Neuronal stem cell (in vitro differentiated cells): ENCODE measurements at regions not wholly inside any gene's neighbourhood (a gene's known extent, or its start where the extent isn't known, plus 50 kb on each side); places are given as distances from the start of the nearest gene placed in this dataset.

Experiments used
- DNase-seq: peaks from one replicate; pipeline ENCODE4 v3.0.0-alpha.2; 2013; ENCODE audit warnings: low spot score
- H2AFZ ChIP-seq: one replicate; pipeline ENCODE4 v1.6.1; 2013; ENCODE audit warnings: mild to moderate bottlenecking, low read length, inconsistent platforms
- H2AK5ac ChIP-seq: 2 replicates; pipeline ENCODE4 v1.6.1; 2013; ENCODE audit warnings: low read depth, mild to moderate bottlenecking, inconsistent platforms, low read length, moderate library complexity, mixed read lengths
- H2BK120ac ChIP-seq: 2 replicates; pipeline ENCODE4 v1.6.1; 2013; ENCODE audit warnings: low read depth, mild to moderate bottlenecking, inconsistent platforms, low read length, moderate library complexity, mixed read lengths
- H2BK12ac ChIP-seq: one replicate; pipeline ENCODE4 v1.6.1; 2013; ENCODE audit warnings: low read length, inconsistent platforms
- H2BK15ac ChIP-seq: 2 replicates; pipeline ENCODE4 v1.6.1; 2013; ENCODE audit warnings: mild to moderate bottlenecking, low read length, inconsistent platforms, mixed read lengths
- H2BK5ac ChIP-seq: one replicate; pipeline ENCODE4 v1.6.1; 2013; ENCODE audit warnings: inconsistent platforms, mild to moderate bottlenecking, low read length, moderate library complexity
- H3K14ac ChIP-seq: one replicate; pipeline ENCODE4 v1.6.1; 2013; ENCODE audit warnings: low read length, inconsistent platforms
- H3K18ac ChIP-seq: 2 replicates; pipeline ENCODE4 v1.6.1; 2013; ENCODE audit warnings: low read length, inconsistent platforms
- H3K23ac ChIP-seq: 2 replicates; pipeline ENCODE4 v1.6.1; 2013; ENCODE audit warnings: low read depth, mild to moderate bottlenecking, mixed read lengths, low read length, inconsistent platforms; ENCODE audit not compliant: poor library complexity
- H3K27ac ChIP-seq: replicated peaks from 3 replicates; pipeline ENCODE4 v1.5.1; 2013; ENCODE audit warnings: low read length, inconsistent platforms
- H3K27me3 ChIP-seq, 3 experiments: 2 replicates each; pipeline ENCODE4 v1.6.1; 2013; ENCODE audit warnings: low read length in 3 of 3, mild to moderate bottlenecking in 2 of 3, inconsistent platforms in 1 of 3, low read depth in 1 of 3, mixed read lengths in 1 of 3, moderate library complexity in 1 of 3; ENCODE audit not compliant: control insufficient read depth in 3 of 3, insufficient read depth in 3 of 3
- H3K36me3 ChIP-seq, 2 donors: replicated peaks in 1 of 2; 2 replicates each; pipeline ENCODE4 v1.6.1; 2013; ENCODE audit warnings: low read length in 2 of 2; ENCODE audit not compliant: control insufficient read depth in 2 of 2, insufficient read depth in 2 of 2
- H3K4ac ChIP-seq: 2 replicates; pipeline ENCODE4 v1.6.1; 2013; ENCODE audit warnings: inconsistent platforms, mild to moderate bottlenecking, low read length, moderate library complexity
- H3K4me1 ChIP-seq, 2 donors: 1 replicate in 1 of 2; 2 replicates in 1 of 2; pipeline ENCODE4 v1.6.1; 2013; ENCODE audit warnings: low read length in 2 of 2, low read depth in 1 of 2; ENCODE audit not compliant: control insufficient read depth in 2 of 2, insufficient read depth in 1 of 2
- H3K4me2 ChIP-seq: one replicate; pipeline ENCODE4 v1.6.1; 2013; ENCODE audit warnings: mild to moderate bottlenecking, low read length, inconsistent platforms; ENCODE audit not compliant: insufficient read depth, poor library complexity, severe bottlenecking
- H3K4me3 ChIP-seq, 2 donors: 2 replicates each; pipeline ENCODE4 v1.5.1; 2013; ENCODE audit warnings: low read length in 2 of 2, mild to moderate bottlenecking in 2 of 2, inconsistent platforms in 1 of 2, moderate library complexity in 1 of 2
- H3K79me1 ChIP-seq: one replicate; pipeline ENCODE4 v1.6.1; 2013; ENCODE audit warnings: low read depth, mild to moderate bottlenecking, inconsistent platforms, low read length, moderate library complexity
- H3K9ac ChIP-seq: one replicate; pipeline ENCODE4 v1.6.1; 2013; ENCODE audit warnings: mild to moderate bottlenecking, low read depth, low read length, inconsistent platforms; ENCODE audit not compliant: poor library complexity
- H3K9me3 ChIP-seq, 2 donors: replicated peaks in 1 of 2; 2 replicates each; pipeline versions ENCODE3 to v1.6.1; 2013; ENCODE audit warnings: low read length in 2 of 2, mild to moderate bottlenecking in 2 of 2, inconsistent platforms in 1 of 2, low read depth in 1 of 2, mixed read lengths in 1 of 2, moderate library complexity in 1 of 2; ENCODE audit not compliant: control insufficient read depth in 2 of 2, insufficient read depth in 1 of 2
- H4K8ac ChIP-seq: one replicate; pipeline ENCODE4 v1.6.1; 2013; ENCODE audit warnings: low read depth, mild to moderate bottlenecking, inconsistent platforms, low read length, moderate library complexity
- H4K91ac ChIP-seq: one replicate; pipeline ENCODE4 v1.6.1; 2013; ENCODE audit warnings: low read length, low read depth, mild to moderate bottlenecking, inconsistent platforms; ENCODE audit not compliant: poor library complexity
- WGBS, 2 donors: extraction: QIAGEN DNeasy Blood & Tissue Kit; methylation state at CpG; one replicate each; pipeline ENCODE4 v1.1.7; 2013; ENCODE audit warnings: missing lambda C conversion rate in 2 of 2, mixed read lengths in 1 of 2; ENCODE audit not compliant: insufficient read length in 2 of 2, insufficient replicate concordance in 1 of 2; ENCODE audit errors: extremely low coverage in 2 of 2; 5-methylcytosine and 5-hydroxymethylcytosine counted together

DNA sequence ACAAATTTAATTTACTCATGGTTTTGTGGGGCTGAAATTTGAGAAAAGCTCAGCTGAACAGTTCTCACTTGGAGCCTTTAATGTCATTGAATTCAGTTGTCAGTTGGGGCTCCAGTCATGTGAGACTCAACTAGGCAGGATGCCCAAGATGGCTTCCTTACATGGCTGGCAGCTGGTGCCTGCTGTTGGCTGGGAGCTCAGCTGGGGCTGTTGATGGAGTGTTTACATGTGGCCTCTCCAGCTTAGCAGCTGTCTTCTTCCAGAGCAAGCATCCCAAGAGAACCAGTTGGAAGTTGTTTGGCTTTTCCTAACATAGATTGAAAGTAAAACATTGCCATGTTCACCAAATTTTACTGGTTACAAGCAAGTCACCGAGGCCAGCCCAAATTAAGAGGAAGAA lies 81.8 kb upstream of the KCNA3 start:
- Histone ChIP-seq H2AFZ (no peak overlapping the region), H3K27ac (no peak overlapping the region), H3K4me2 (no peak overlapping the region), H3K9ac (no peak overlapping the region), H2AK5ac (no peak overlapping the region), H3K4ac (no peak overlapping the region), H3K79me1 (no peaks in the 10 kb centered on the region), H3K27me3 (peaks cover 0 to 16% (median 0%) of the 10 kb centered on the region in 3 experiments), H4K91ac (no peak overlapping the region), H3K18ac (no peak overlapping the region), H2BK120ac (no peak overlapping the region), H3K23ac (no peak overlapping the region), H3K4me3 (no peak overlapping the region), H2BK5ac (no peak overlapping the region), H3K4me1 (no peaks in the 10 kb centered on the region), H2BK15ac (no peak overlapping the region), H2BK12ac (no peak overlapping the region), H3K14ac (no peak overlapping the region), H3K36me3 (no peaks in the 10 kb centered on the region), H4K8ac (no peak overlapping the region), H3K9me3 (no peaks in the 10 kb centered on the region)
- DNase-seq = no peak
- WGBS, 2 donors = no CpG with 5 or more reads among the region's 1 CpG

DNA sequence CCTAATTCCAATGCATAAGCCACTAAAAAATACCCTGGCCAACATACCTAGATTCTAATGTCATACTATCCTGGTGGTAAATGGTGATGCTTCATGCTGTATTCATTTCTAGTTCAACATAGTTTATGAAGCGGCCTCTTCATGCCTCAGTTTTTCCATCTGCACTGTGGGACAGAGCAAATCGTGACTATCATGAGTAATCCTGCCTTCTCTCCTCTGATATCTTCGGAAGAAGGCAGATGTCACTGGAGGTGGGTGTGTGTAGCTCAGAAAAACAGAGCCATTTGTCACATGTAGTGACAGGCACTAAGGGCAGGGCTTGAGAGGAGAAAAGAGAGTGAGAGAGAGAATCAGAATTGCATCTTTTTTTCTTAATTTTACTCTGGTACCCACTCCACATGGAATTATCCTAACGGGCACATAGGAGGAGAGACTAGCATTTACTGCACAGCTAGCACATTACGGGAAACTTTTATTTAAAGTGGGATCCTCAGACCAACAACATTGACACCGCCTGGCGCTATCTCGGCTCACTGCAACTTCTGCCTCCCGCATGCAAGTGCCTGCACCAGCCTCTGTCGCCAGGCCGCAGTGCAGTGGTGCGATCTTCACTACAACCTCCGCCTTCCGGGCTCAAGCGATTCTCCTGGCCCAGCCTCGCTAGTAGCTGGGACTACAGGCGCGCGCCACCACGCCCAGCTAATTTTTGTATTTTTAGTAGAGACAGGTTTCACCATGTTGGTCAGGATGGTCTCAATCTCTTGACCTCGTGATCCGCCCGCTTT lies 78.4 kb upstream of the KCNA3 start:
- WGBS, 2 donors = no CpG with 5 or more reads among the region's 23 CpGs
- H3K4me2 ChIP-seq = no peak overlapping the region
- no peak overlapping the region for H3K23ac ChIP-seq
- no peak for DNase-seq
- H3K4ac ChIP-seq = no peak overlapping the region
- no peak overlapping the region for H2BK12ac ChIP-seq
- H3K9ac ChIP-seq = no peak overlapping the region
- H3K27ac ChIP-seq = no peak overlapping the region
- no peak overlapping the region for H4K8ac ChIP-seq
- H3K36me3 ChIP-seq = no peaks in the 10 kb centered on the region
- peaks cover 0 to 25% (median 0%) of the 10 kb centered on the region in 3 experiments for H3K27me3 ChIP-seq
- H2BK120ac ChIP-seq = no peak overlapping the region
- no peak overlapping the region for H2BK15ac ChIP-seq
- no peaks in the 10 kb centered on the region for H3K79me1 ChIP-seq
- no peak overlapping the region for H3K14ac ChIP-seq
- H2AK5ac ChIP-seq = no peak overlapping the region
- H4K91ac ChIP-seq = no peak overlapping the region
- H3K4me3 ChIP-seq = no peak overlapping the region
- peaks cover 0 to 6% of the 10 kb centered on the region in 2 donors for H3K4me1 ChIP-seq
- H3K9me3 ChIP-seq = no peaks in the 10 kb centered on the region
- H3K18ac ChIP-seq = no peak overlapping the region
- H2BK5ac ChIP-seq = no peak overlapping the region
- H2AFZ ChIP-seq = no peak overlapping the region

DNA sequence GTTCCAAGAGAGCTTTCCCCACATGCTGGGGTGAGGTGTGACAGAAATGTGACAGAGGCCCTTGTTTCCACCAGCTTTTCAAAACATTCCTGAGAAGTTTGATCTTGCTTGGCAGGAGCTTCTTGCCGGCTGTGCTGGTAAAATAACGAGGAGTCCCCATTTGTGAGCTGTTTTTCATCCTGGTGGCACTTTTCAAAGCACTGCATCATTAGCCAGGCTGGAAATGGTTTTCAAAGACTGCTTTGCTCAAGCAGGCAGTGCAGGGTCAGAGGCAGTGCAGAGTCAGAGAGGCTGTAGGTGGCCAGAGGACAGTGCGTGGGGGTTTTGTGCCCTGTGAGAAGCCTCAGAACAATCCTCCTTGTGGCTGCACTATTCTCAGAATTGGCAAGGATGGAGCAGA lies 75.8 kb upstream of the KCNA3 start:
- Histone ChIP-seq H2AFZ (no peak overlapping the region), H2BK12ac (no peak overlapping the region), H3K18ac (no peak overlapping the region), H4K8ac (no peak overlapping the region), H4K91ac (no peak overlapping the region), H3K23ac (no peak overlapping the region), H3K14ac (no peak overlapping the region), H3K9ac (no peak overlapping the region), H3K27ac (no peak overlapping the region), H3K4ac (no peak overlapping the region), H3K36me3 (no peaks in the 10 kb centered on the region), H3K79me1 (no peaks in the 10 kb centered on the region), H2AK5ac (no peak overlapping the region), H3K4me2 (no peak overlapping the region), H2BK5ac (no peak overlapping the region), H3K27me3 (peaks cover 0 to 20% (median 0%) of the 10 kb centered on the region in 3 experiments), H2BK120ac (no peak overlapping the region), H3K4me1 (peaks cover 0 to 6% of the 10 kb centered on the region in 2 donors), H2BK15ac (no peak overlapping the region), H3K4me3 (no peak overlapping the region), H3K9me3 (no peaks in the 10 kb centered on the region)
- WGBS, 2 donors = no CpG with 5 or more reads among the region's 3 CpGs
- DNase-seq = no peak

DNA sequence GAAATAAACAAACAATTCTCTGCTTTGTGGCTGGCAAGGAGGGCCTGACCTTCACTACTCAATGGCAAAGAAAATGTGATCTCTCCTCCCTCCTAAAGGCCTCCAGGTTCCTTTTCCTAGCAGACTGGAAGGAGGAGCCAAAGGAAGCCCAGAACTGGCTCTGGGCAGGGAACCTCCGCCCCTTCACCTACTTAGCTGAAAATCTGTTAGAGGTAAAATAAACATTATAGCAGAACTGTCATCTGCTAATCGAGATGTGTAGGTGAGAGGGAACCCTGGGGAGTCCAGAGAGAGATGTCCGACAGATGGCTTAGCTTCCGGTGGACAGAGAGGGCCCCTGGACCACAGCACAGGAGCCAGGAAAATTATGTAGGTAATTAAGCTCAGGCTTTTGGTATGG lies 75.2 kb upstream of the KCNA3 start:
- no peak overlapping the region for H3K27ac ChIP-seq
- H4K91ac ChIP-seq = no peak overlapping the region
- no peak overlapping the region for H3K23ac ChIP-seq
- no peaks in the 10 kb centered on the region for H3K36me3 ChIP-seq
- no peak overlapping the region for H2BK5ac ChIP-seq
- H2AFZ ChIP-seq = no peak overlapping the region
- H3K9me3 ChIP-seq = no peaks in the 10 kb centered on the region
- no peak for DNase-seq
- H3K4me3 ChIP-seq = no peak overlapping the region
- WGBS, 2 donors = no CpG with 5 or more reads among the region's 4 CpGs
- no peak overlapping the region for H3K9ac ChIP-seq
- no peak overlapping the region for H2AK5ac ChIP-seq
- H2BK120ac ChIP-seq = no peak overlapping the region
- peaks cover 0 to 6% of the 10 kb centered on the region in 2 donors for H3K4me1 ChIP-seq
- no peak overlapping the region for H4K8ac ChIP-seq
- no peak overlapping the region for H3K4me2 ChIP-seq
- no peak overlapping the region for H3K4ac ChIP-seq
- no peak overlapping the region for H2BK12ac ChIP-seq
- H3K18ac ChIP-seq = no peak overlapping the region
- H2BK15ac ChIP-seq = no peak overlapping the region
- no peak overlapping the region for H3K14ac ChIP-seq
- no peaks in the 10 kb centered on the region for H3K79me1 ChIP-seq
- H3K27me3 ChIP-seq = peaks cover 0 to 20% (median 0%) of the 10 kb centered on the region in 3 experiments
